Gastroesophageal sphincter (tissue), 4 donors: ENCODE measurements at regions not wholly inside any gene's neighbourhood (a gene's known extent, or its start where the extent isn't known, plus 50 kb on each side); places are given as distances from the start of the nearest gene placed in this dataset.

Experiments
- ATAC-seq: fragments of 150-250 bp; one replicate; pipeline ENCODE4 v1.9.1; 2016; ENCODE audit warnings: mild to moderate bottlenecking, moderate library complexity
- H3K27ac ChIP-seq, 4 donors: fragments of 200-600 bp; sonication (generic) in 3 of 4; 1 replicate in 3 of 4; 2 replicates in 1 of 4; pipeline ENCODE4 v1.5.1; 2016 to 2019
- H3K27me3 ChIP-seq: fragments of 200-600 bp; sonication (generic); one replicate; pipeline ENCODE4 v1.5.1; 2019
- H3K36me3 ChIP-seq, 2 donors: fragments of 200-600 bp; sonication (generic); one replicate each; pipeline ENCODE4 v1.5.1; 2019; ENCODE audit warnings: control low read depth in 1 of 2
- H3K4me1 ChIP-seq, 3 donors: fragments of 200-600 bp; sonication (generic); 1 replicate in 2 of 3; 2 replicates in 1 of 3; pipeline ENCODE4 v1.5.1; 2016 to 2019; ENCODE audit warnings: control low read depth in 2 of 3
- H3K4me3 ChIP-seq, 2 donors: fragments of 200-600 bp; sonication (generic); one replicate each; pipeline ENCODE4 v1.5.1; 2019; ENCODE audit warnings: mild to moderate bottlenecking in 1 of 2, moderate library complexity in 1 of 2
- H3K9me3 ChIP-seq, 3 donors: fragments of 200-600 bp; sonication (generic); one replicate each; pipeline ENCODE4 v1.5.1; 2017 to 2019; ENCODE audit warnings: control low read depth in 2 of 3
- EP300 ChIP-seq: sonication (generic); formaldehyde crosslinking; IDR thresholded peaks from one replicate; pipeline ENCODE4 v1.6.1; 2017; ENCODE audit warnings: antibody characterized with exemption, mild to moderate bottlenecking
- POLR2A ChIP-seq, 2 donors: fragments of 450-650 bp; IDR thresholded peaks; one replicate each; pipeline ENCODE4 v1.6.1; 2017; ENCODE audit warnings: antibody characterized with exemption in 2 of 2, mild to moderate bottlenecking in 2 of 2, moderate library complexity in 1 of 2
- POLR2AphosphoS5 ChIP-seq: sonication (generic); formaldehyde crosslinking; IDR thresholded peaks from one replicate; pipeline ENCODE4 v1.6.1; 2017; ENCODE audit warnings: antibody characterized with exemption
- WGBS, 2 donors: methylation state at CpG; one replicate each; pipeline ENCODE4 v1.1.5; 2018; ENCODE audit warnings: low coverage in 1 of 2; 5-methylcytosine and 5-hydroxymethylcytosine counted together
- TF ChIP-seq, protein P1 (sequence below), 4 experiments: fragments of 200-600 bp in 2 of 4; fragments of 450-650 bp in 2 of 4; sonication (generic) in 1 of 4; IDR thresholded peaks; one replicate each; pipeline ENCODE4 v1.5.1; 2017 to 2019; ENCODE audit warnings: antibody characterized with exemption in 4 of 4, mild to moderate bottlenecking in 2 of 4, moderate library complexity in 2 of 4

DNA sequence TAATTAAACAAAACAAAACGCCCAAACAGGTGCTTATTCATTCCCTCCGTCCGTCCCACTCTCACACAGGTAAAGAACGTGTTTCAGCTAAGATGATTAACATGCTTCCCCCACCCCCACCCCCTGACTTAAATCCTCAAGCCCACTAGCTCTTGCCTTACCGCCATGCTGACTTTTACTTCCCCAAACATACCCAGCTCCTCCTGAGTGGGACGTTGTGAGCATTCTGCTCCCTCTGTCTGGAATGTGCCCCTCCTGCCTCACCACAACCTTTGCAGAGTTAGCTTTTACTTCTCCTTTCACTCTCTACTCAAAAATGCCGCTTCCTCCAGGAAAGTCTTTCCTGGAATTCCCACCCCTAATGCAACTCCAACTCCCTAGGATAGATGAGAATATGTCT, 774.0 kb upstream of the RBFOX1 start:
- no peaks in the 10 kb centered on the region for H3K27me3 ChIP-seq
- H3K27ac ChIP-seq: no peak overlapping the region
- 23 to 26% methylated on average over 6 to 7 of the region's 7 CpGs for WGBS, 2 donors
- no peaks in the 10 kb centered on the region for H3K36me3 ChIP-seq
- no peak for ATAC-seq
- no peak overlapping the region for H3K4me3 ChIP-seq
- no peaks in the 10 kb centered on the region for H3K9me3 ChIP-seq
- no peaks in the 10 kb centered on the region for H3K4me1 ChIP-seq
- TF ChIP-seq POLR2AphosphoS5: no peak

DNA sequence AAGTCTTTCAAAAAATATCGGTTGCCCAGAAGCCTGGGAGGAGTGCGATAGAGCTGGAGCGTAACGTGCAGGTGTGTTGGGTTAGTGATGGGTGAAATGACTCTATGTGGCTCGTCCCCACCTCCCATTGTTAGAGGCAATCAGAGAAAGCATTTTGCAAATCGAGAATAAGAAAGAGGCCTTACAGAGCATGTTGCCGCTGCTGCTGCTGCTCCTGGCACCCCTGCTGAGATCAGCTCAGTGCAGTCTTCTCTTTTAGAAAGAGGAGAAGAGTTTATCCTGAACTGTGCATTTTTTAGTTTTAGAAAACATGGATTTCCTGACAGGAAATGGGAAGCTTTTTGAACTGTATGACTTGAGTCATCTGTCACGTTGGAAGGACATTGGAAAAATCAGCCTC, 774.5 kb upstream of the RBFOX1 start:
- no peaks in the 10 kb centered on the region for H3K36me3 ChIP-seq
- no peaks in the 10 kb centered on the region for H3K4me1 ChIP-seq
- no peak overlapping the region for H3K4me3 ChIP-seq
- ATAC-seq: no peak
- H3K9me3 ChIP-seq: no peaks in the 10 kb centered on the region
- no peak overlapping the region for H3K27ac ChIP-seq
- H3K27me3 ChIP-seq: no peaks in the 10 kb centered on the region
- WGBS, 2 donors: 19 to 23% methylated on average over 8 of the region's 8 CpGs
- TF ChIP-seq POLR2AphosphoS5 (no peak), POLR2A (IDR thresholded peaks at IDR 0.05) (no peak), EP300 (no peak)
- TF ChIP-seq, protein P1, sequence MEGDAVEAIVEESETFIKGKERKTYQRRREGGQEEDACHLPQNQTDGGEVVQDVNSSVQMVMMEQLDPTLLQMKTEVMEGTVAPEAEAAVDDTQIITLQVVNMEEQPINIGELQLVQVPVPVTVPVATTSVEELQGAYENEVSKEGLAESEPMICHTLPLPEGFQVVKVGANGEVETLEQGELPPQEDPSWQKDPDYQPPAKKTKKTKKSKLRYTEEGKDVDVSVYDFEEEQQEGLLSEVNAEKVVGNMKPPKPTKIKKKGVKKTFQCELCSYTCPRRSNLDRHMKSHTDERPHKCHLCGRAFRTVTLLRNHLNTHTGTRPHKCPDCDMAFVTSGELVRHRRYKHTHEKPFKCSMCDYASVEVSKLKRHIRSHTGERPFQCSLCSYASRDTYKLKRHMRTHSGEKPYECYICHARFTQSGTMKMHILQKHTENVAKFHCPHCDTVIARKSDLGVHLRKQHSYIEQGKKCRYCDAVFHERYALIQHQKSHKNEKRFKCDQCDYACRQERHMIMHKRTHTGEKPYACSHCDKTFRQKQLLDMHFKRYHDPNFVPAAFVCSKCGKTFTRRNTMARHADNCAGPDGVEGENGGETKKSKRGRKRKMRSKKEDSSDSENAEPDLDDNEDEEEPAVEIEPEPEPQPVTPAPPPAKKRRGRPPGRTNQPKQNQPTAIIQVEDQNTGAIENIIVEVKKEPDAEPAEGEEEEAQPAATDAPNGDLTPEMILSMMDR (IDR thresholded peaks at IDR 0.05): no peak

- TF ChIP-seq POLR2AphosphoS5: no peak
- no peak for TF ChIP-seq POLR2A (IDR thresholded peaks at IDR 0.05)
- TF ChIP-seq EP300: no peak
- TF ChIP-seq, protein P1 (IDR thresholded peaks at IDR 0.05): no peak
- H3K4me1 ChIP-seq: no peaks in the 10 kb centered on the region
- ATAC-seq: no peak
- no peak overlapping the region for H3K4me3 ChIP-seq
- 50 to 58% methylated on average over 11 of the region's 11 CpGs for WGBS, 2 donors
- no peak overlapping the region for H3K27ac ChIP-seq
- H3K27me3 ChIP-seq: no peaks in the 10 kb centered on the region
- no peaks in the 10 kb centered on the region for H3K36me3 ChIP-seq
- H3K9me3 ChIP-seq: no peaks in the 10 kb centered on the region
Observed at GRCh38 chr16:6557353-6558023, 775.2 kb upstream of the RBFOX1 start.

DNA sequence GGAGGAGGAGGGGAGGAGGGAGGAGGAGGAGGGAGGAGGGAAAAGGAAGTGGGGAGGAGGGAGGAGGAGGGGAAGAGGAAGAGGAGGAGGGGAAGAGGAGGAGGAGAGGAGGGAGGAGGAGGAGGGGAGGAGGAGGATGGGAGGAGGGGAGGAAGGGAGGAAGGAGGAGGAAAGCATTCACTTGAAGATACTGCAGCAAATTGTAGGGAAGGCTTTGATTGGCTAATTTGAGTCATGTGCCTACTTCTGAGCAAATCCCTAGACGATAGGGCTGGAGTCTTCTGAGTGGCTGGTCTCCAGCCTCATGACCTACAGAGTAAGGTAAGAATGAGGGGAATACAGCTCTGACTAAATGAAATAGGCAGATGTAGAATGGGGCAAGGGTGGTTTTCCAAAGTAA, 783.2 kb upstream of the RBFOX1 start:
- Histone ChIP-seq H3K4me3 (no peak overlapping the region), H3K27me3 (no peaks in the 10 kb centered on the region), H3K36me3 (no peaks in the 10 kb centered on the region), H3K9me3 (no peaks in the 10 kb centered on the region), H3K4me1 (no peaks in the 10 kb centered on the region), H3K27ac (no peak overlapping the region)
- 50 to 63% methylated on average over 1 of the region's 1 CpG for WGBS, 2 donors
- no peak for ATAC-seq
- TF ChIP-seq, protein P1 (IDR thresholded peaks at IDR 0.05): no peak
- TF ChIP-seq POLR2AphosphoS5: no peak
- no peak for TF ChIP-seq EP300
- no peak for TF ChIP-seq POLR2A (IDR thresholded peaks at IDR 0.05)

DNA sequence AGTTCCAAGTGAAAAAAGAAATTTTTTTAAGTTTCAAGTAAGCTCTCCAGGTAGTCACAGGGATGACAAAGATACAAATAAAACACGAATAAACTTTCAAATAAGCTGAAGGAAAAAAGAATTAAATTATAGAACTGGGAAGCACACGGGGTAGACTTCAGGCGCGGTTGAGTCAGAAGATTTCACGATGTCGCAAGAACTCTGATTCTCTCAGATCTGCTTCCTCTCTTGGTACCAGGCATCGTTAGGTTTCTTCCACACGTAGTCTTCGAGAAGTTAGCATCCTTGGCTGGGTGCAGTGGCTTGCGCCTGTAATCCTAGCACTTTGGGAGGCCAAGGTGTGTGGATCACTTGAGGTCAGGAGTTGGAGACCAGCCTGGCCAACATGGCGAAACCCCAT, 784.1 kb upstream of the RBFOX1 start:
- no peaks in the 10 kb centered on the region for H3K9me3 ChIP-seq
- ATAC-seq: no peak
- no peak overlapping the region for H3K27ac ChIP-seq
- no peak overlapping the region for H3K4me3 ChIP-seq
- TF ChIP-seq POLR2AphosphoS5 (no peak), EP300 (no peak), POLR2A (IDR thresholded peaks at IDR 0.05) (no peak)
- TF ChIP-seq, protein P1 (IDR thresholded peaks at IDR 0.05): no peak
- no peaks in the 10 kb centered on the region for H3K4me1 ChIP-seq
- 87% methylated on average over 11 of the region's 11 CpGs for WGBS, 2 donors
- no peaks in the 10 kb centered on the region for H3K27me3 ChIP-seq
- H3K36me3 ChIP-seq: no peaks in the 10 kb centered on the region
